Colon (tissue), 2 donors: ENCODE measurements at regions not wholly inside any gene's neighbourhood (a gene's known extent, or its start where the extent isn't known, plus 50 kb on each side); places are given as distances from the start of the nearest gene placed in this dataset.

ENCODE experiments used
- FAIRE-seq: peaks from 2 replicates; lab custom pipeline; 2012; peaks lifted over from hg19 to GRCh38; lab: Jason Lieb, UNC
- donor health status: control.
- donor health status: control.

DNA sequence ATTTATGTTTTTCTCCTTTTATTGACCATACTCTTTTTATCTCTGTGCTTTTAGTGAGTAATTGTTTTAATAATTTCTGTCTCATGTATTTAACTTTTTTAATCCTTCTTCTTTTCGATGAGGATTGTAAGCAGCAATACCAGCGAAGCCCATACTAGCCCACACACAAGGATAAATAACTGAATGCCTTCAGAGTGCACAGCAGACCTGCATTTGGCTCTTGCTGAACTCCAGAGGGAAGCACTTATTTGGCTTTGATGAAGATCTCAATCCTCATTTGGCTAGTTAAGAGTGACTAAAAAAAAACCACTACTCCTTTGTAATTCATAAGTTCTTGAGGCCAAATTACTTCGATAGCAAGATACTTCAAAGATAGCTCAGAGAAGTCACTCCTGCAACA, 293.3 kb downstream of the METTL15 start:
- FAIRE-seq, result no peak

DNA sequence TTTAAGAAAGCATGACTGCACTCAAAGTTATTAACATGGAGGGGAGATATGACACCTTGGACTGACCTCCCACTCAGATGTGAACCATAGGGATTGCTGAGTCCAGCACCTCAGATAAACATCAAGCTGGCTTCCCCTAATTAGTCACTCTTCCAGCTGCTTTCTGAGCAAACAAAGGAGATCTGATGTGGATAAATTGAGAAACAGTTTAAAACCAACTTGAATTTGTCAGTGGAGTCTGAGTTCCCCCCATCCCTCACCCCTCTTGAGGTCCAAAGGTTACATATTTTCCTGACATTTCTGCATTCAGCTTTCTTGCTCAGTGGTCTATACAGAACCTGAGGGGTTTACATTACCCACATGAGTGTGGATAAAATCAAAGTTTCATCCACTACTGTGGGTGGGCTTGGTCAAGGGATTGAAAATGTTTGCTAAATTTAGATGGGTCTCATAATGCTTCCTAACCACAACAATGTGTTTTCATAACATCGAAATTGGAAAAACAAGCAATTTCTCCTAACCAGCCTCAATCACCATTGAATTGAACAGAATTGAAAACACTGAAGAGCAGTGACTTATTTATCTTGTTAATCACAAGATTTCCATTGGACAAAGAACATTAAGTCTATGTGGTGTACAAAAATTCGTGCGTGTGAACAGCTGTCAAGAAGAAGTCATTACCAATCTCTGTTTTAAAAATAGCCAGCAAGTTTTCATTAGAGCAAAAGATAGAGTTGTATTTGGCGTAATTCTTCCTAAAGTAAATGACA, 292.3 kb downstream of the METTL15 start:
- no peak for FAIRE-seq

DNA sequence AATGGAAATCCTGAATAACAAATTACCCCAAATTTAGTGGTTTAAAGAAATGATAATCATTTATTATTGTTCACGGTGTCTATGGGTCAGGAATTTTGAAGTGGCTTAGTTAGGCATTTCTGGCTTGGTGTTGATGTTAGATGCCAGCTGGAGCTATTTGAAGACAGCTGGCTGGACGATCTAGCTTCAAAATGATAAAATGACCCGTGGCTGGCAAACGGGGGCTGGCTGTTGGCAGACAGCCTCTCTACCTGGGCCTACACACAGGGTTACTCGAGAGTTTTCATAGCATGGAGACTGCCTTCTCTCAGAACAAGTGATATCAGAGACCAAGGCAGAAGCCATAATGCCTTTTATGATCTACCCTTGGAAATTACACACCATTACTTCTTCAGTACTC, 285.2 kb downstream of the METTL15 start:
- no peak for FAIRE-seq

DNA sequence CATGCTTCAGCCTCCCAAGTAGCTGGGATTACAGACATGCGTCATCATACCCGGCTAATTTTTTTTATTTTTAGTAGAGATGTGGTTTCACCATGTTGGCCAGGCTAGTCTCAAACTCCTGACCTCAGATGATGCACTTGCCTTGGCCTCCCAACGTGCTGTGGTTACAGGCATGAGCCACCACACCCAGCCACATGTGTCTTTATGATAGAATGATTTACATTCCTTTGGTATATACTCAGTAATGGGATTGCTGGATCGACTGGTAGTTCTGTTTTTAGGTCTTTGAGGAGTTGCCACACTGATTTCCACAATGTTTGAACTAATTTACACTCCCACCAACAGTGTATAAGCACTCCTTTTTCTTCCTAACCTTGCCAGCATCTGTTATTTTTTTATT, 276.2 kb downstream of the METTL15 start:
- no peak for FAIRE-seq

DNA sequence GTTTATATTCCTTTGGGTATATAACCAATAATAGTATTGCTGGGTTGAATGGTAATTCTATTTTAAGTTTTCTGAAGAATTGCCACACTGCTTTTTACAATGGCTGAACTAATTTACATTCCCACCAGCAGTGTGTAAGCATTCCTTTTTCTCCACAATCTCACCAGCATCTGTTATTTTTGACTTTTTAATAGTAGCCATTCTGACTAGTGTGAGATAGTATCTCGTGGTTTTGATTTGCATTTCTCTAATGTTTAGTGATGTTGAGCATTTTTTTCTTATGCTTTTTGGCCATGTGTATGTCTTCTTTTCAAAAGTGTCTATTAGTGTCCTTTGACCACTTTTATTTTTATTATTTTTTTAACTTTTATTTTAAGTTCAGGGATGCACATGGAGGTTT, 275.3 kb downstream of the METTL15 start:
- no peak for FAIRE-seq
